SK-N-MC (cell line): ENCODE measurements at regions not wholly inside any gene's neighbourhood (a gene's known extent, or its start where the extent isn't known, plus 50 kb on each side); places are given as distances from the start of the nearest gene placed in this dataset.

Experiments used
- EZH2 ChIP-seq: fragments of 200-600 bp; sonication (generic); IDR thresholded peaks from one replicate; pipeline ENCODE4 v1.6.1; 2017; ENCODE audit warnings: antibody characterized with exemption
- FOXP2 ChIP-seq: optimal IDR thresholded peaks from 2 replicates; pipeline ENCODE3; 2011; ENCODE audit warnings: mild to moderate bottlenecking, moderate library complexity; ENCODE audit not compliant: insufficient read depth; ENCODE audit errors: extremely low read length, control extremely low read depth
- POLR2AphosphoS5 ChIP-seq: IDR thresholded peaks from 2 replicates; pipeline ENCODE4 v1.6.1; 2012; ENCODE audit warnings: mild to moderate bottlenecking, low read depth, low read length, borderline replicate concordance

GRCh38 chr6:149264629-149265028, 52.9 kb upstream of the TAB2 start:
- TF ChIP-seq POLR2AphosphoS5 (no peak), EZH2 (no peak), FOXP2 (no peak)
